ENCODE measurements at regions not wholly inside any gene's neighbourhood (a gene's known extent, or its start where the extent isn't known, plus 50 kb on each side); places are given as distances from the start of the nearest gene placed in this dataset.

GRCh38 chr18:78801011-78801410 is 178.6 kb upstream of the SALL3 start:
- TF ChIP-seq CTCF (IDR thresholded peaks at IDR 0.05) = no peak
- Histone ChIP-seq H3K4me1 (ENCODE audit: low read depth) (no peaks in the 10 kb centered on the region), H3K36me3 (ENCODE audit: low read depth) (no peaks in the 10 kb centered on the region), H3K4me3 (no peak overlapping the region), H3K9me3 (no peaks in the 10 kb centered on the region)
- DNase-seq (no peak), ATAC-seq (no peak)
- intact Hi-C loops (cut with DNase I, micrococcal nuclease) = no loop called here

- H3K9me3 ChIP-seq = no peaks in the 10 kb centered on the region
- TF ChIP-seq CTCF (IDR thresholded peaks at IDR 0.05) = no peak
- H3K4me1 ChIP-seq (ENCODE audit: low read depth) = no peaks in the 10 kb centered on the region
- no peaks in the 10 kb centered on the region for H3K36me3 ChIP-seq (ENCODE audit: low read depth)
- ATAC-seq (no peak), DNase-seq (no peak)
- no peak overlapping the region for H3K4me3 ChIP-seq
- intact Hi-C loops (cut with DNase I, micrococcal nuclease) = no loop called here
These were observed 176.5 kb upstream of the SALL3 start for GRCh38 chr18:78803104-78803503.

- TF ChIP-seq CTCF (IDR thresholded peaks at IDR 0.05) = no peak
- H3K4me3 ChIP-seq = no peak overlapping the region
- no peaks in the 10 kb centered on the region for H3K36me3 ChIP-seq (ENCODE audit: low read depth)
- no peak for DNase-seq
- no peaks in the 10 kb centered on the region for H3K4me1 ChIP-seq (ENCODE audit: low read depth)
- no peaks in the 10 kb centered on the region for H3K9me3 ChIP-seq
- intact Hi-C loops (cut with DNase I, micrococcal nuclease) = no loop called here
- ATAC-seq = no peak
These were observed 175.2 kb upstream of the SALL3 start for GRCh38 chr18:78804206-78805030.

- H3K9me3 ChIP-seq = no peaks in the 10 kb centered on the region
- TF ChIP-seq CTCF (IDR thresholded peaks at IDR 0.05) = no peak
- no peaks in the 10 kb centered on the region for H3K36me3 ChIP-seq (ENCODE audit: low read depth)
- no peak for DNase-seq
- no peak overlapping the region for H3K4me3 ChIP-seq
- H3K4me1 ChIP-seq (ENCODE audit: low read depth) = no peaks in the 10 kb centered on the region
- ATAC-seq = no peak
- intact Hi-C loops (cut with DNase I, micrococcal nuclease) = no loop called here
These were observed 173.8 kb upstream of the SALL3 start for GRCh38 chr18:78805840-78806239.

GRCh38 chr18:78807668-78808067 is 171.9 kb upstream of the SALL3 start:
- Histone ChIP-seq H3K36me3 (ENCODE audit: low read depth) (no peaks in the 10 kb centered on the region), H3K9me3 (no peaks in the 10 kb centered on the region), H3K4me3 (no peak overlapping the region), H3K4me1 (ENCODE audit: low read depth) (no peaks in the 10 kb centered on the region)
- intact Hi-C loops (cut with DNase I, micrococcal nuclease) = no loop called here
- ATAC-seq (no peak), DNase-seq (no peak)
- TF ChIP-seq CTCF (IDR thresholded peaks at IDR 0.05) = no peak
